ENCODE measurements at regions not wholly inside any gene's neighbourhood (a gene's known extent, or its start where the extent isn't known, plus 50 kb on each side); places are given as distances from the start of the nearest gene placed in this dataset.

DNA sequence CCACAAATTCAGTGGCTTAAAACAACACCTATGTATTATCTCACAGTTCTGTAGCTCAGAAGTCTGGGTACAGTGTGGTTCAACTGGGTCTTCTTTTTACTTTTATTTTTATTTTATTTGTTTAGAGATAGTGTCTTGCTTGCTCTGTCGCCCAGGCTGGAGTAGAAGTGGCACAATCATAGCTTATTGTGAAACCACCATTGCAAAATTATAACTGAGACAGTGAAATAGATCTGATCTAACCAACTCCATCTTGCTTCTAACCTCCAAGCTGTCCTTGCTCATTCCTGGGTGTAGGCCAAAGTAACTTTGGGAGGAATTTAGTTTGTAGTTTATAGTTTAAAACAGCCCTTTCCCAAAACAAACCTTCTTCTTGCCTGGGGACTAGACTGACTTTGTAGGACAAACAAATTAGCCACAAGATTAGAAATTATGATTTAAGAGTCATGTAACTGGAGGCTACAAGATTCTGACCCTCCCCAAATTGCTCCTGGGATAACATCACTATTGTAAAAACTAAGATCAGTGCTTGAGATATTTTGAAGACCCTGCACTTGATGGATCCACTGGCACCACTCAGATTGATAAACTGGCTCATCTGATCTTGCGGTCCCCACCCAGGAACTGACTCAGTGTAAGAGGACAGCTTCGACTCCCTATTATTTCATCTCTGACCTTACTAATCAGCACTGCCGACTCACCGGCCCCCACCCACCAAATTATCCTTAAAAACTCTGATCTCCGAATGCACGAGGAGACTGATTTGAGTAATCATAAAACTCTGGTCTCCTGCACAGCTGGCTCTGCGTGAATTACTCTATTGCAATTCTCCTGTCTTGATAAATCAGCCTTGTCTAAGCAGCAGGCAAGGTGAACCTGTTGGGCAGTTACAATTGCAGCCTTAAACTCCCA lies 193.4 kb upstream of the CDYL start:
- DNase-seq, result peak; percentile 71

DNA sequence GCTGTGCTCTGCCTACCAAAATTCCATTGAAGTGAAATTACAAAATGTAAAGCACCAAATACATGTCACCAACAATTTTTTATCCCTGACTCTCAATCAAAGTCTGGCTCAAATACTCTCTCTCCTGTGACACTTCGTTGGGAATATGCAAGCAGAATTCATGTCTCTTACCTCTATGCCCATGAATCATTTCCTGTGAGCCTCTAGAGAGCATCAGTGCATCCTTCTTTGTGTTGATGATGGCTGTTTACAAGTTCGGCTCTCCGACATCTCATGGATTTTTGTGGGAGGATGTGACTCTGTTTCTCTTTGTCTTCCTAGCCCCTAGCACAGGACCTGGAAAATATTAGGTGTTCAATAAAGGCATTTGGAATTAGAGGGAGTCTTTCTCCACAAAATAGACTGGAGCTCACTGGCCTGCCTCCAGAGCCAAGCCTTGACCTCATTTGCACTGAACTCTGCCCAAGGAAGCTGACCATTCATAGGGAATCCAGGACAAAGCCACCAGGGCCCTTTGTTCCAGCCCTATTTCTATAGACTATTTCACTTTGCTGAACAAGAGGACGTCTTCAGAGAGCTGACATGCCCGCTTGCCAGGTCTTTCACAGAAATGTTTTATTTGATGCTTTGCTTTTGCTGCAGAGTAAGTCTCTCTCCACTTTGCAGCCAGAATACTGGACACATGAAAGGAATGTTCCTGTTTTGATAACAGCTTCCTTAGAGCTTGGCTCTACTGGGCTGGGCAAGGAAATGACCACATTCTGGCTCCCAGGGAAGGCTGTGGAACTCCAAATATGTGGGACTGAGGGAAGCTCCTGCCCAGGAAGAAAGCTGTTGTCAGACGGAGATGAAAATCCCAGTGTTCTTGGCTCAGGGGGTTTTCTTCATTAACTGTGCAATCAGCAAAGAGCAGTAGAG lies 194.5 kb upstream of the CDYL start:
- DNase-seq, result peak; percentile 97

DNA sequence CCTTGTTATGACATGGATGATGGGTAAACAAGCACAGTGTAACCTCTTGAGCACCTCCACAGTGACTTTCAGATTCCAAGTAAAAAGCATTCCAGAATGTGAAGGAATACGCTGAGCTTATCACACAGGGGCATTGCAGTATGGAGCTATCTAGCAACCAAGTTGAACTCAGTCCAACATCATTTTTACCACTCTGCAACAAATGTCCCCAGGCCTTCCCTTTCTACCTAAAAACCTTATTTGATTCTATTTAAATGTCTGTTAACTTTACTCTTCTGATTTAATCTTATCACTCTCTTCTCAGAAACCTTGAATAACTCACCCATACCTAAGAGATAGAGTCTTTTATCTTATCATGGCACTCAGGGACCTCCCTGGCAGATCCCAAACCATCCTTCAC lies 195.8 kb upstream of the CDYL start:
- no peak for DNase-seq

DNA sequence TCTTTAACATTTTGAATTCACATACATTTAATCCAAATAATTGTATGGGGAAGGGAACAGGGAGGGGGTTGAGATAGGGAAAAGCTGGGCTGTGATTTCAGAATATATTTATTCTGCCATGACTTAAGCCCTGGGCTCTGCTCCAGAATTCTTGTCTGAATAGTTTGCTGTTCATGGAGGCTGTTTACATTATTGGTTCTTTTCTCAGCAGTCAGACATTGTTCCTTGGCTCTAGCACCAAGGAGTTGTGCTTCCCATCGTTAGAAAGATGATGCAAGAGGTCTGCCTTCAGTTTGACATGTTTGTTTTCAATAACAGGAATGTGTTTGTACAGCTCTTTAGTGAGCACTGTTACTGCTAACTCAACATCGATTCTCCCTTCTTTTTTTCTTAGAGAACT lies 198.8 kb upstream of the CDYL start:
- DNase-seq, result peak; percentile 85

DNA sequence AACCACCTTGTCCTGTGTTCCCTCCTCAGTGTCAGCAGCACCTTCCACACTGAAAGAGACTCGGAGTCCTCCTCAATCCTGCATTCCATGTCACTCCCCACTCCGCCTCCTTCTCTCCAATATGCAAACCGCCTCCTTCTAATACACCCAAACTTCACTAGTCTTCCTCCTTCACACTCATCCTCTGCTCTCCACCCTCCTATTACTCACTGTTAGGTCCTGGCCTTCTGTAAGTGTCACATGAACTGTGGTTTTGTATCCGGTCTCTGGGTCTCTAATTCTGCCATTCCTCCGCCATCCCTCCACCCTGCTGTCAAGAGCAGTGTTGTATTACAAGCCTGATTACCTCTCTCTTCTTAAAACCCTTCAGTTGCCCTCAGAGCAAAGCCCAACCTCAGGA lies 200.5 kb upstream of the CDYL start:
- DNase-seq, result peak; percentile 31

DNA sequence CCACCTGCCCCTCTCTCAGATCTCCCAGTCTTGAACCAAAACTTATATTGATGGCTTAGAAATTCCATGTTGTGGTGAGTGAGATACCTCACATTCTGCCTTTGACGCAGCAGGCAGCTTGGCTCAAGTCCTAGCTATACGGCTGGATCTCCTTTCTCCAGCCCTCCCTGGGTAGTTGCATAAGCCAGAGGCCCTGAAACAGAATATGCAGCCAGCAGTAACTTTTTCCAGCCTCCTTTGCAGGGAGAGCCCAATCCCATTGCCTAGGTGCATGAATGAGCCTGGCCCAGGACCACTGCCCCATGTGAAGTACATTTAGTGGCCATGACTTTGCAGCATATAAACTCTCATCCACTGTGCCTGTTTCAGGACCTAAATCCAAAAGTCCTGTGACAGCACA lies 202.2 kb upstream of the CDYL start:
- no peak for DNase-seq

DNA sequence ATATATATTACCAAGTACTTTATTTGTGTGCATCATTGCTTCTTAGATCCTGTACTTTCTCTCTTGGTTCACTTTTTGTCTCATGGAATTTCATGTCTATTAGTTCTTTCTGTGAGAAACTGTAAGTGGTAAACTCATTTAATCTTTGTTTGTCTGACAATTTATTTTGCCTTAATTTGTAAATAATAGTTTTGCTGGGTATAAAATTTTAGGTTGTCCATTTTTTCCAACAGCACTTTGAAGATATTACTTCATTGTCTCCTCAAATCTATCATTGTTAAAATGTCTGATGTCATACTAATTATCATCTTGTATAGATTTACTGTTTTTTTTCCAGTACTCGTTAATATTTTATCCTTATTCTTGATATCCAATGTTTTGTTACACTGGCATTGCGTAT lies 205.2 kb upstream of the CDYL start:
- no peak for DNase-seq

DNA sequence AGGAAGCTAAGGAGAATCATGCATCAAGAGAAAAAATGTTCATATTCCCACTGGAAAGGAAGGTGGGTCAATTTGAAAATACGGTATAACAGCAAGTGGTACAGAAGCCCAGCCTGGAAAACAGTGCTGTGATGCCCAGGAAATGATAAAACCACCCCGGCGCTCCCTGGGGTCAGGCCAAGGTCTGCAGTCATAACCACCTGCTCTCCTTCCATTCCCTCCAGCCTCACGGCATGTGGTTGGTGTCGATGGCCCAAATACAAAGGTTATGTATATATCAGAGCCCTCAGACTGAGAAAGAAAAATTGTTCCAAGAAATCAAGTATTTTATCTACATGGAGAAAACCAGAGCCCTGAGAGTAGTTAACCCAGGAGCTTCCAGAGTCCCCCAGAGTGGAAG lies 208.1 kb upstream of the CDYL start:
- no peak for DNase-seq

DNA sequence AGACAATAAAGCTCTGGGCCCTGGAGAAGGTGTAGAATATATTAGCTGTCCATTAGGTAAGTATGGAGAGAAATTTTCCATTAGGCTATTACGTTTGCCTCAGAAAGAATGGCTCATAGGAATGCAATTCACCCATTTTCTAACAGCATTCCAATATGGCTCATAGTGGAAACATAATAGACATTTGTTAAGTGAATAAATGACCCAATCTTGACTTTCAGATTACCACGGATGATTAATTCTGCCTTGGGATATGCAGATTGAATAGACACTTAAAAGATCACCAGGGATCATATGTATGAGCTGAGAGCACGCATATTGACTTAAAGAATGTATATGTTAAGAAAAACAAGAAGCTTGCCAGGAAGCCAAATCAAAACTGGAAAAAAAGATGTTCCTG lies 209.1 kb upstream of the CDYL start:
- peak; percentile 74 for DNase-seq

DNA sequence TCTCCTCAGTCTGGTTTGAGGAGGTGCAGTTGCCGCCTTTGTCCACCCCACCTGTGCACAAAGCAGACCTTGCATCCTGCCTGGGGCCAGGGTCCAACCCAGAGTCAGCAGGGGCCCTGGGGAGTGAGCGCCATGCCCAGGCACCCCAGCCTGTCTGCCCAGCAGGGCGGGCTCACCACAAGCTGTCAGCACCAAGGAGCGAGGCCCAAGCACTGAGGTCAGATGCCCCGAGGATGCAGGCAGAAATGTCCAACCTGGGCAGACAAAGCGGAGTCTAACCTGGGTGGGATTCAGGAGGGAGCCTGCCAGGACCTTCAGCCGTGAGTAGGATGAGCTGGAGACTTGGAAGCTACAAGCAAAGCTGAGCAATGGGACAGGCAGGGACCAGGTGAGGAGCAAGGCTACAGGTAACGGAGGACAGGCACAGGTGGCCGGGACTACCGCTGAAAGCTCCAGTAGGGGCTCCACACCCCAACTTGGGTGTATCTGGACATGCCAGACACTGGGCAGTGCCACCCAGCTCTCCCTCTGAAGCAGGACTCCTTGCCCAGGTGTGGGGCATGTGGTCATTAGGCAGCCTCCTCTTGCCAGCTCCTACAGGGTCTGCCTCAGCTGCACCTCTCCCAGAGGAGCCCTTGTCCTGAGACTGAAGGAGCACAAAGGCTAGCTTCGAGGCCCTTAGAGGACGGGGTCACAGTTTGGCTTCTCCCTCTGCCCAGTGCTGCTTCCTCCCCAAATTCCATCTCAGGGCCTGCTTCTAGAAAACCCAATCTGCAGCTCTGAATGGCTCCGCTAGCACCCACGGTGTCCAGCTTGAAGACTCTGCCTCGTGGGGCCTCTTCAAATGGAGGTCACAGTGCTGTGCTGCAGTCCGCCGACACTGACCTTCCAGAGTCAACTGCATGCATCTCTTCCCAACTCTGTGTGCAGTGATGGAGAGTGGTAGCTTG lies 210.6 kb upstream of the CDYL start:
- DNase-seq, result no peak

DNA sequence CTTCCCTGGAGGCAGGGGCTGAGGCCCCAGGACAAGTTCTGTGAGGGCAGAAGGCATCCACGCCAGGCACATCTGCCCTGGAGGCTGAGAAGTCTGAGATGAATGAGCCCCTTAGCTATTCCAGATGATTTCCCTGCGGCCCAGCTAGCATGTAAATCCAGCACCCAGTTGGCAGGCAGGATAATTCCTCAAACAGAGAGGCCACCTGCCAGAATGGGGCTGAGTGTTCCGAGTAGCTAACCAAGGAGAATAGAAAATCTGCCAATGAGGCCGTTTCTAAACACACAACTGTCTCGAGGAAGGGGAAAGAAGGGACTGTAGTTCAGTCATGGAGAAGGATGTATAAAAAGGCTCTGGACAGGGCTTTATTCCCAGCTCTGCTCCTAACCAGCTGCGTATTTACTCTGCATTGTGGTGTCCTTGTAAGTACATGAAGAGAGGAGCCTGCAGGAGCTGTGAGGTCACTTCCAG lies 211.4 kb upstream of the CDYL start:
- no peak for DNase-seq

DNA sequence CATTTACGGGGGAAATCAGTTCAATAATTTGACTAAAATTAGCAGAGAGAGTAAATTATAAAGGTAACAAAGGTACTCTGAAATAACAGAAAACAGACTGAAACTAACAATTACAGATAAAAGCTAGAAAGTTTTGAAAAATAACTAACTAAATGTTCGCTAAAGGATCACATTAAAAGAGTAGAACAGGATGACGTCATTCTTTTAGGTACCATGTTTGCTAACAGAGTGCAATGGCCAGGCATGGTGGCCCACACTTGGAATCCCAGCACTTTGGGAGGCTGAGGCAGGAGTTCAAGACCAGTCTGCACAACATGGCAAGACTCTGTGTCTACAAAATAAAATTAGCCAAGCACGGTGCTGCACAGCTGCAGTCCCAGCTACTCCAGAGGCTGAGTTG lies 212.3 kb upstream of the CDYL start:
- no peak for DNase-seq

DNA sequence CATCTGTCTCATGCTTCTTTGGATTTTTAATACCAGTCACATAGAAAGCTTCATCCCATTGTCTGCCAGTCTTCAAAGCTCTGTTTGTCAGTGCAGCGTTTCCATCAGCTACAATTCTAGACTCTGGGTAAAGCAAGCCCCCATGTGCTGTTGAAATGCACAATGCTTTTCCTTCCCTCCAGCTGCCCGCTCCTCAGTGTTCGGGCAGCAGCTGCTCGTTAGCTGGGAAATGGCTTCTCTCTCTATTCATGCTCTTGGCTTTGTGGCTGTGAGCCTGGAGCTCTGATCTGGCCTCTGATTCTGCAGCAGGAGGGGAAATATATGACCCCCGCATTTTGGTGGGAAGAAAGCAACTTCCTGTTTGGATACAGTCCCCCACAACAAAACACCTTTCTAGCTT lies 213.0 kb upstream of the CDYL start:
- DNase-seq, result no peak

DNA sequence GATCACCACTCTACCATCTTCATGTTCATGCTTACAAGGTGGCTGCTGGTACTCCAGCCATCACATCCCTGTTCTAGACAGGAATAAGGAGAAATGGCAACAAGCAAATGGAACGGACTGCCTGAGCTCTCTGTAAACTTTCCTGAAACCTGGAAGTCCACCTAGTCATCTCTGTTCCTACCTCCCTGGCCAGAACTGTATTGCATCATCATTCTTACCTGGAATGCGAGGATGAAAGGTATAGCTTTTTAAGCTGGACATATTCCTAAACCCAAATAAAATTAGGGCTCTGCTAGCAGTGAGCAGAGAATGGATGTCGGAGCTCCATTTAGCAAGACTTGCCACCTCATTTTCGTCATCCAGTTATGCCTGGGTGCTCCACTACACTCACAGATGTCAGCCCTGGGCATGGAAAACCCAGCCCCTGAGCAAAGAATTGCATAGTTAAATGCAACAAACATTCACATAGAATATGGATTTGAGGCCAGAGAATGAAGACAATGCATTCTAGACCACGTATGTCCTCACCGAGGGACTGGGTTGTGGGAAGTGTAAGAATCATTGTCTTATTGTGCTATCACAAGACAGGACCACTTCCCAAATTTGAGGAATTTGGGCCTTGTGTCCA lies 214.3 kb upstream of the CDYL start:
- DNase-seq, result no peak

DNA sequence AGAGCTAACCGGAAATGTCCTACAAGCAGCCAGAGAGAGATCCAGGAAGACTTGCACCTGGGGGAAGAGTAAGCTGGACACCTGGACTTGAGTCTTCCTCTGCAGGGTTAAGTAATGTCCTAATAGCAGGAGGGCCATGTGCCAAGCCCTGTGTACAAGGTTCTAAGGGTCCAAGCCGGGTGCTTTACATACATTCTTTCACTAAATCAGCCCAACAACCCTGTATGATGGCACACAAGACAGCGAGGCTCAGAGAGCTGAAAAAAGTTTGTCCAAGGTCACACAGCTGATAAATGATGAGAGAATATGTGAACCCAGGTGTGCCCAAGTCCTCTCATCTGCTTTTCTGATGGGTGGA lies 215.1 kb upstream of the CDYL start:
- no peak for DNase-seq

DNA sequence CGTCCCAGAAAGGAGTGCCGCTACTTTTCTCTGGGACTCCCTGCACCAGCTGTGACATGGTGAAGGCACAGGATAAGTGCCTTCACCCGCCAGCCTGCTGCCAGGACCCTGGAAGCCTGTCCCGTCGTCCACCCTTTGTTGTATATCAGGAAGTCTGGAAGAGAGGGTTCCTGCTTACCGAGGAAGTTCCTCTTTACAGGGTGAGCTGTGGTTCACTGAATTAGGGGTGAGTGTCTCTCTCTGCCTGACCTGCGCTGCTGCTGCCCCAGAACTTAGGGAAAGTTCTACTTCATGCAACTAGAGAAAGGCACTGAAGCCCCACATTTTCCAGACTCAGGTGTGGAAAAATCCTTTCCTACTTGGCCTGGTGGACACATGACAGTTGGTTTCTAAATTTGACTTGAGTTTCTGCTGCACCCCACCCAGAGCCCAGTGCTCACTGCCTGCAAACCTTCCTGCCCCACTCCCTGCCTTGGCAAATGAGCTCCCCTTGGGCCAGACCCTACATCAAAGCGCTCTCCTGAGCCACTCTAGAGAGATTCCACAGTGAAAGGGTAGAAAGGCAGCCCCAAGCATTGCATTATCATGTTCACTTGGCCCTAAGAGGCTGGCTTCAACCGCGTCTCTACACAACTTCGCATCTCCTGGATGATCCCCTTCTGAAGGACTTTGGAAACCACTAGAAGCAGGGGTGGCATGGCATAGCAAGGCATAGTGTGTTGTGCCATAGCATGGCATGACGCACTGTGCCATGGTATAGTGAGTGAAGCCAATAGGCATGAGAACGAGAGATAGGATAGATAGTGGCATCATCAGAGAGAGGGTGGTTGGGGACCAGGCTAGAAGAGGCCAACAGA lies 215.8 kb upstream of the CDYL start:
- no peak for DNase-seq

DNA sequence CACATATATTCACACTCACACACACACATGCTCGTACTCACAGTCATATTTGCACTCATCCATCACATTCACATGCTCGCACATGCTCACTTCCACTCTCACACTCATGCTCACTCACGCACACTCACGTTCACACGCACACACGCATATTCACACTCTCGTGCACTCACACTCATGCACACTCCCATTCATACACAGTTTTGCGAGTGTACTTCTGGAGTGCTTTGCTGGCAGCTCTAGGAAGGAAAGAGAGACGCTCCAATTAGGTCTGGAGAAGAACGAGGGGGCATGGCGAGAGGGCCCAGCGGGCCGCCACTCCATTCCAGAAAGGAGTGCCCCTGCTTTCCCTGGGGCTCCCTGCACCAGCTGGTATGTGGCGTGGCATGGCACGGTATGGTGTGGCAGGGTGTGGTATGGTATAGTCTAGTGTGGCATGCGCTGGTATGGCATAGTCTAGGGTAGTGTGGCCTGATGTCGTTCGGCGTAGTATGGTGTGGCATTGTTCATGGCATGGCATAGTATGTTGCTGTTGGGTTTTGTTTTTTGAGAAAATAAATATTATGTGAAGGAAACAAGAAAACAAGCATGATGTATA lies 216.8 kb upstream of the CDYL start:
- no peak for DNase-seq

DNA sequence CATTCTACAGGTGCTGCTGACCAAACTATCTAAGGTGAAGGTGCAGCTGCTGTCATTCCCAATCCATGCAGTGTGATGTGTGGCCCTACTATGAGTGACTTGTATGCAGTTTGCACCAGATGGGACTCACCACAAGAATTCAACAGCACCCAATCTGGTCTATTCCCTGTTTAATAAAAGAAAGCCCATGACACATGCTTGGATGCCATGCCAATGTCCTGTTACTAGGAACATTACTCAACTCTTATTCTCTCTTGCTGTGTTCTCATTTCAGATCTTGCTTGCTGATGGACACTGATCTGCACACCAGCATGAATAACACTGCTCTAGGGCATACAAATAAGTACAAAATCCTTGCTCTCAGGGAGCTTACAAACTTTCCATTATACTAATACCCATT lies 221.6 kb upstream of the CDYL start:
- no peak for DNase-seq

DNA sequence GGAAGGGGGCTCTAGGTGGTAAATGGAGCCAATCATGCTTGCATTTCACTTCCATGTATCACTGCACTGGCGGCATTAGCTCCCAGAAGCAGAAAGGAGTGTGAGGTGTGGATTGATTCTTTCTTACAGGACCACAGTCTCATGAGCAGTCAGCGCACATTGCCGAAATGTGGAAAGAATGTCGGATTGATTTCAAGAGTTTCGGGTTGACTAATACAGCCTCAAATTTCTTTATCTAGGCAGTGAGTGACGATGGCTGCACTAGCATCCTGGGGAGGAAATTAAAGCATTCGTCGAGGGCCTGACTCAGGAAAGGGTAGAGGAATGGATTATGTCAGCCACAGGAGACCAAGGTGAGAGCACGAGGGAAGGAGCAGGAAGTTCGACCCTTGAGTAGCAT lies 222.8 kb upstream of the CDYL start:
- DNase-seq, result no peak

DNA sequence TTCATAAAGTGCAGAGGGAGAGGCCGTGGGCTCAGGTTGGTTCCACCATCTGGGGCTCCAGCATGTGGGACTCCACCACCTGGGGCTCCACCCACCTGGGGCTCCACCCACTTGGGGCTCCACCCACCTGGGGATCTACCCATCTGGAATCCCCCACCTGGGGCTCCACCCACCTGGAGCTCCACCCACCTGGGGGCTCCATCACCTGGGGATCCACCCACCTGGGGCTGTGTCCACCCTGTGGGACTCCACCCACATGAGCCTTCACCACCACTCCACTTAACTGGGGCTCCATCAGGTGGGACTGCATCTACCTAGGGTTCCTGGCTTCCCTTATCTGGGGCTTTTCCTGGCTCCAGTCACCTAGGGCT lies 226.0 kb upstream of the CDYL start:
- no peak for DNase-seq

Data from EL (cell line).